RCC 7860 (cell line): ENCODE measurements at regions not wholly inside any gene's neighbourhood (a gene's known extent, or its start where the extent isn't known, plus 50 kb on each side); places are given as distances from the start of the nearest gene placed in this dataset.

Source experiments
- DNase-seq: peaks from one replicate; pipeline ENCODE4 v3.0.0-alpha.2; 2015; ENCODE audit warnings: low spot score
- FAIRE-seq: peaks from 2 replicates; lab custom pipeline; 2012; peaks lifted over from hg19 to GRCh38; lab: Jason Lieb, UNC

DNA sequence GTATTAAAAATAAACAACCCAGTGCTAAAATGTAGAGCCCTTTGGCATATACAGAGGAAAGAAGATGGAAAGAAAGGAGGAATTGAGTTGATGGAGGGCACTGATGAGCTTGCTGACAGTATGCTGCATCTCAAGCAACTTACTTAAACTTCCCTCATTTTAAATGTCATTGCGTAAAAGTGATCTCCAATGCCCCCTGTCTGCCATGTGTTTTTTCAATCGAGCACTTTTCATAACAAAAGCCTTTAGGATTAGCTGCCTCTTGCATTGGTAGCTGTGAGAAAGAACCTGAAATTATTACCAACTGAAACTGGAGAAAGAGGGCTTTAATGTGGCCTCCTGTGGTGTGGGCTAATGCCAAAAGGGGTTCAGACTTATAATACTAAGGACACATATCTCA is 541.6 kb downstream of the SUCLA2 start:
- FAIRE-seq (no peak), DNase-seq (no peak)

DNA sequence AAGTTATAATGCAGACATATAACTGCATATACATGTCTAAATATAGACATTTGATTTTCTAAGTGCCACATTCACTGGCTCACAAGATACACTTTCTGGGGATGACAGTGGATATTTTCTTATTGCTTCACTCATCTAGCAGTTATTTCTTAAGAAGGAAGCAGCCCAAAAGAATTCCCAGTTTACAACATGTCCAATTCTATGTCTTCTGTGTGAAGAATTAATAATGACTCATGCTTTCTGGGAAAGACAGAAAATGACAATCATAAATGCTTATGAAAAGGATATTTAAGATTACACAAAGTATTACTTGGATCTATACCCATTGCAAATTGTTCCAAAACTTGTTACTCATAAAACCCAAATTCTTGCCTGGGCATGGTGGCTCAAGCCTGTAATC is 543.4 kb downstream of the SUCLA2 start:
- FAIRE-seq (no peak), DNase-seq (no peak)

DNA sequence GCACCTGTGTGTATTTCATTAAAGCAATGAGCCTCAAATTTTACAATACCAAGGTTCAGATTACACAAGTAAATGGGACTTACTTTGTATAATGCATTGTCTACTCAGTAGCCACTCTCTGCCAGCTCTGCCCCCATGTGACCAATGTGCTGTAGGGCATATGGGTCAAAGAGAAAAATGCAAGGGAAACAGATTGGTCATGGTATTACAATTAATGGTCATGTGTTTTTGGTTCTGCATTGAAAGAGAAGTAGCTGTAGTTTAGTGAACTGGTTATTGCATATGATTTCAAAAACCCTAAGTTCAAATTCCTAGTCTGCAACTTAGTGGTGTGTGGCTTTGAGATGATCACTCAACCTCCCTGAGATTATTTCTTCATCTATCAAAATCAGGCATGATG is 545.4 kb downstream of the SUCLA2 start:
- FAIRE-seq = no peak
- DNase-seq = no peak

GRCh38 chr13:47454986-47455385 is 546.1 kb downstream of the SUCLA2 start:
- FAIRE-seq = no peak
- no peak for DNase-seq

DNA sequence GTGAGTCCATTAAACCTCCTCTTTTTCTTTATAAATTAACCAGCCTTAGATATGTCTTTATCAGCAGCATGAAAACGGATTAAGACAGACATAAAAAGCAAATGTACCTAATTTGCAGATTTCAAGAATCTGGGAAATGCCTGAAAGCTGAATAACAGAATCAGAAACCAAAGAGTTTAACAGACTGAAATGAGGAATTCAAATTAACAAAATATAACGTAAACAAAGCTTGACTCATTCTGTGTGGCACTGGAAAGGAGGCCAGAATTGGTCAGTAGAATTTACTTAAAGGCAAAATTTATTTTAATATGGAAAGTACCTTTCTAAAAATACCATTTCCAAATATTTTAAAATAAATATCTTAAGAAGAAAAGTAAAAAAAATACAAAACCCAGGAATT is 540.6 kb upstream of the HTR2A start:
- DNase-seq = no peak
- no peak for FAIRE-seq

GRCh38 chr13:47433461-47434005 is 536.7 kb upstream of the HTR2A start:
- FAIRE-seq (no peak), DNase-seq (no peak)

GRCh38 chr13:47426126-47426849 is 529.4 kb upstream of the HTR2A start:
- FAIRE-seq (no peak), DNase-seq (no peak)

GRCh38 chr13:47421525-47421924 is 524.7 kb upstream of the HTR2A start:
- DNase-seq (no peak), FAIRE-seq (no peak)

- DNase-seq (no peak), FAIRE-seq (no peak)
These were observed 523.7 kb upstream of the HTR2A start for GRCh38 chr13:47420568-47420967.

- DNase-seq (no peak), FAIRE-seq (no peak)
These were observed 523.2 kb upstream of the HTR2A start for GRCh38 chr13:47420020-47420419.

DNA sequence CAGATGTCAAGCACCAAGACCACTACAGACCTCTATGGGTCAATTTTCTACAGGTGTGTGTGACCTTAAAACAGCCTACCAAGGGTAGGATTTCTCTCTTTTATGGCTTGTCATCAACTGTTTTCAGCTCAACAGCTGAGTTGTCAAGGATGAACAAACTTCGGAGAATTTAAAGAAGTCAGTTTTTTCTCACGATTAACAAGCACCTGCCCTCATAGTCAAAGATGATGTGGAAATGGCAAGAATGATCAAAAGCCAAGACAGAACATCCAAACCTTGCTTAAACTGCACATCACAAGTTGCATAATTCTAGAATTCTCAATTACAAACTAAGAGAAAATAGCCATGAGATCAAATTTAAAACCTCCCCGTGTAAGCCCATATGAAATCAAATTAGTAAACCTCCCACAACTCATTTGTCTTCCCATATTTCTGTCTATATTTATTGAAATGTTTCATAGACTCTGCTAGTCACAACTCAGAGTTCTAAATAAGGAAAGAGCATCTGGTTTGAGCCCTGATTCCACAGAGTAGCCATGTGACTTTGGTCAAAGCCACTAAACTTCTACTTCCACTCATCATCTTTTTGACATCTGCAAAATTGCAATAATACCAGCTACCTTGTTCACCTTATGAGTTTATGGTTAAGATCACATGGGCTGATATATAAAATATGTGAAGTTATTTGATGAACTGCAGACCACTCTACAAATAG is 521.5 kb upstream of the HTR2A start:
- DNase-seq (no peak), FAIRE-seq (no peak)

DNA sequence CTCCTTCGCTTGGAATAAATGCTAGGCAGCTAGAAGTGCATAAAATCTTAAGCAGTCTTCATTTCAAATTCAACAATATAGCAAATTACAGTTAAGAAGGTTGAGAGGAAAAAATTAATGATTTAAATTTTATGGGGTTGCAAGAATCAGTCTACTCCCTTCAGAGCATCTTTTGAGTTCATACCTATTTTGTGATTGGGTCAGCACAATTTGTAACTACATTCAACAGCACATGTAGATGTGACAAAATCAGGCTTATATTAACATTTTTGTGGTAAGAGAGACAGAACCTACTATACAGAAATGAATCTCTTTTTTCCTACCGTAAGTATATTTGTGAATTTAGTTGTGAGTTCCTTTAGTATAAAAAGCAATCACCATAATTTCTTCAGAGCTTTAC is 520.6 kb upstream of the HTR2A start:
- FAIRE-seq (no peak), DNase-seq (no peak)

- FAIRE-seq (no peak), DNase-seq (no peak)
These were observed 518.2 kb upstream of the HTR2A start for GRCh38 chr13:47415048-47415447.

GRCh38 chr13:47413526-47413925 is 516.7 kb upstream of the HTR2A start:
- FAIRE-seq = no peak

DNA sequence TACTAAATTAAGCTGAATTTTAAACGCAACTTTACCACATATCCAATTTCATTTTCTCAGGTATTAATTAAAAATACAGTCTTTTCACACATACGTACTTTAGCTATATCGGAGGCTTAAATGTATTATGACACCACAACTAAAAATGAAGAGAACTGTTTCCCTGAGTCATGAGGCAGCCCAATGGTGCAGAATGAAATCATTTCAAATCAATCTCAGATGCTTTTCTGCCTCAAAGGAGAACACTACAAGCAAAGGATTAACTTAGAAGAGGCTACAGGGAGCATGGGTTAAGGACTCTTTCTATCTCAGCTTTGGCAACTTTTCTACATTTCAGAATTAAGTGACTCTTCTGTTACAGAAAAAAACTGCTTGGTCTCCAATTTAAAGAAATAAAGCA is 516.3 kb upstream of the HTR2A start:
- FAIRE-seq (no peak), DNase-seq (no peak)

More at GRCh38 chr13:47413526-47413925, 516.7 kb upstream of the HTR2A start:
- no peak for DNase-seq

DNA sequence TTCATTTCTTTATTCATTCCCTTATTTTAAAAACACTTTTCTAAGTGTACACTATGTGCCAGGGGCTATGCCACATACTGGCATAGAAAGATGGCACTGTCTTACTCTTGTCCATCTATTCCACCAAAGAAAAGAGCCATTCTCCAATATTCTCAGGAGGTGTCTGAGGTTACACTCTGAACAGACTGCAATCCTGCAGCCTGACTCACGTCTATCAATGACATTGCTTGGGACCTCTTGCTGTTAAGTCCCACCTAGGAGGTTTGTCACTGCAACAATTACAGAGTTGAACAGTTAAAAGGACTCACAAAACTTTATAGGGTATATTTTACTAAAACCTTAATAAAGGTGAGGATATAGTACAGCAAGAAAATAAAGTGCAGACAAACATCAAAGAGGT is 512.9 kb upstream of the HTR2A start:
- no peak for FAIRE-seq
- no peak for DNase-seq

DNA sequence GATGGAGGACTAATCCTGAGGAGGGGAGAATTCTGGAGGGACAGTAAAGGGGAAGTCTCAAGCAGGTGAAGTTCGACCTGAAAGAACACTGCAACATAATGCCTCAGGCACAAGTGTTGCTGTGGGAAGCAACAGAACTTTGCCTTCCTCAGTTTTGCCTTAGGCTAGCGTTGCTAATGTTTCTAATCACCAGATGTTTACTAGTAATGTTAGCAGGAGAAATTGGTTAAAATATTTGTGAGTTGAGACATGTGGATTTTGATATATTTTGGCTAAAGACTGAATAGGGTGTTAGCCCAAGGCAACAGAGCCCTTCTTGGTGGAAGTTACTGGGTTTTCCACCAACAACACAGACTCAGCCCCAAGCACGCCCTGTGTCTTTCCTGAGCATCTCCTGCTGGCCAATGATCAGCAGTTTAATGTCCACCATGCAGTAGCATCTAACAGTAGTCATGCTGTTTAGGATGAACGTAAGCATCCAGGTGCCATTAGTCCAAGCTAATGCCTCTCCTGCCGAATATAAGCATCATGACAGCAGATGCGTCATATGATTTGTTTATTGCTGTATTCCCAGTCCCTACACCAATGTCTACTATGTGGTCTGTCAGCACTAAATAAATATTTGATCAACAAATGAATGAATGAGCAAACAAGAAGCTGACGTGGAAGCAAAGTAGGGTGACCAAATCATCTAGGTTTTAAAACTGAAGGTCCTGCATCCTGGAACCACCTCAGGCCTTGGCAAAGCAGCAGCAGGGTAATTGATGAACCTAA is 511.9 kb upstream of the HTR2A start:
- FAIRE-seq (no peak), DNase-seq (no peak)

- DNase-seq = no peak
These were observed 511.0 kb upstream of the HTR2A start for GRCh38 chr13:47407808-47408207.

GRCh38 chr13:47399599-47399998 is 502.7 kb upstream of the HTR2A start:
- FAIRE-seq = no peak

More at GRCh38 chr13:47407808-47408207, 511.0 kb upstream of the HTR2A start:
- no peak for FAIRE-seq

GRCh38 chr13:47397739-47398138 is 500.9 kb upstream of the HTR2A start:
- FAIRE-seq = no peak
- no peak for DNase-seq

More at GRCh38 chr13:47399599-47399998, 502.7 kb upstream of the HTR2A start:
- DNase-seq = no peak

- DNase-seq (no peak), FAIRE-seq (no peak)
These were observed 500.1 kb upstream of the HTR2A start for GRCh38 chr13:47396915-47397314.
